HCT116 (cell line): ENCODE measurements at regions not wholly inside any gene's neighbourhood (a gene's known extent, or its start where the extent isn't known, plus 50 kb on each side); places are given as distances from the start of the nearest gene placed in this dataset.
A peak's percentile ranks its signal among the peaks of the same experiment; 100 is the strongest.

Experiments
- ATAC-seq: fragments of 200-7000 bp; cut with Tn5 transposase; 2 replicates; pipeline ENCODE4 v1.9.1; 2020; ENCODE audit warnings: mild to moderate bottlenecking, moderate library complexity
- BruUV-seq: library from RNA; stranded (reverse); fragments of 400-500 nt; replicated peaks from 2 replicates; lab custom pipeline; 2021; lab: Mats Ljungman, UMichigan
- CTCF ChIA-PET: fragments of 300-600 bp; sonication (Branson Sonifier 250); formaldehyde crosslinking; loops from one replicate; lab custom pipeline; 2021; ENCODE audit warnings: antibody characterized with exemption; lab: Charles Lee
- POLR2A ChIA-PET: fragments of 300-600, 350-600 bp; sonication (Branson Sonifier 250); formaldehyde crosslinking; loops from one replicate; lab custom pipeline; 2021; ENCODE audit warnings: antibody characterized with exemption; lab: Charles Lee
- RAD21 ChIA-PET, 2 experiments: fragments of 300-600 bp; sonication (Branson Sonifier 250); formaldehyde crosslinking; loops; one replicate each; lab custom pipeline; 2023; ENCODE audit warnings: low total read pairs in 2 of 2; ENCODE audit not compliant: uncharacterized antibody in 2 of 2, unreplicated experiment in 2 of 2, low non-redundant PET in 1 of 2; lab: Charles Lee
- DNase-seq: peaks from one replicate; pipeline ENCODE4 v3.0.0-alpha.2; 2010; ENCODE audit warnings: low read depth, low spot score
- H2AFZ ChIP-seq: fragments of 200-600 bp; shearing (Covaris generic), sonication (generic); 2 replicates; pipeline ENCODE4 v1.6.1; 2017; ENCODE audit warnings: low read depth, mixed run types, mixed read lengths, antibody characterized with exemption, low read length; ENCODE audit not compliant: poor library complexity, severe bottlenecking
- H3K27ac ChIP-seq: 2 replicates; pipeline ENCODE4 v1.5.1; 2012; ENCODE audit warnings: low read depth, low read length
- H3K27me3 ChIP-seq: fragments of 200-600 bp; sonication (generic); 2 replicates; pipeline ENCODE4 v1.6.1; 2016; ENCODE audit warnings: mixed run types, low read length, mixed read lengths; ENCODE audit not compliant: insufficient read depth
- H3K36me3 ChIP-seq, 2 experiments: fragments of 200-500 bp in 1 of 2; fragments of 200-600 bp in 1 of 2; sonication (Bioruptor generic) in 1 of 2; sonication (generic) in 1 of 2; 2 replicates each; pipeline versions ENCODE4 v1.5.1 to v1.6.1; 2014 to 2016; ENCODE audit warnings: low read length in 2 of 2, inconsistent platforms in 1 of 2, mixed read lengths in 1 of 2, mixed run types in 1 of 2; ENCODE audit not compliant: insufficient read depth in 2 of 2, control insufficient read depth in 1 of 2
- H3K4me1 ChIP-seq, 2 experiments: fragments of 200-600 bp in 1 of 2; sonication (generic) in 1 of 2; 2 replicates each; pipeline versions ENCODE4 v1.5.1 to v1.6.1; 2012 to 2017; ENCODE audit warnings: low read length in 2 of 2, inconsistent platforms in 1 of 2, mild to moderate bottlenecking in 1 of 2, mixed read lengths in 1 of 2, mixed run types in 1 of 2, moderate library complexity in 1 of 2; ENCODE audit not compliant: insufficient read depth in 2 of 2, control insufficient read depth in 1 of 2
- H3K4me2 ChIP-seq: fragments of 200-600 bp; sonication (generic); 2 replicates; pipeline ENCODE4 v1.6.1; 2017; ENCODE audit warnings: mixed run types, low read length, mixed read lengths
- H3K4me3 ChIP-seq, 2 experiments: fragments of 200-600 bp in 1 of 2; sonication (generic) in 1 of 2; replicated peaks in 1 of 2; 2 replicates each; pipeline ENCODE4 v1.5.1; 2011 to 2016; ENCODE audit warnings: low read length in 2 of 2, control low read depth in 1 of 2, low read depth in 1 of 2, mild to moderate bottlenecking in 1 of 2, mixed read lengths in 1 of 2, mixed run types in 1 of 2
- H3K79me2 ChIP-seq: fragments of 200-600 bp; sonication (generic); 2 replicates; pipeline ENCODE4 v1.6.1; 2017; ENCODE audit warnings: mild to moderate bottlenecking, mixed run types, low read length, moderate library complexity, mixed read lengths; ENCODE audit not compliant: insufficient read depth
- H3K9ac ChIP-seq: fragments of 200-600 bp; sonication (generic); 2 replicates; pipeline ENCODE4 v1.6.1; 2016; ENCODE audit warnings: low read length, mixed read lengths
- H3K9me2 ChIP-seq: fragments of 200-600 bp; sonication (generic), shearing (Covaris generic); 2 replicates; pipeline ENCODE4 v1.6.1; 2017; ENCODE audit warnings: mixed run types, mild to moderate bottlenecking, moderate library complexity; ENCODE audit not compliant: insufficient read depth
- H3K9me3 ChIP-seq, 2 experiments: fragments of 200-500 bp in 1 of 2; fragments of 200-600 bp in 1 of 2; sonication (Bioruptor generic) in 1 of 2; sonication (generic) in 1 of 2; 2 replicates each; pipeline ENCODE4 v1.6.1; 2014 to 2017; ENCODE audit warnings: low read length in 2 of 2, mixed read lengths in 2 of 2, inconsistent platforms in 1 of 2, low read depth in 1 of 2, mild to moderate bottlenecking in 1 of 2, mixed run types in 1 of 2, moderate library complexity in 1 of 2; ENCODE audit not compliant: control insufficient read depth in 1 of 2, insufficient read depth in 1 of 2
- H4K20me1 ChIP-seq: fragments of 200-600 bp; sonication (generic), shearing (Covaris generic); 2 replicates; pipeline ENCODE4 v1.6.1; 2017; ENCODE audit warnings: mixed run types, mild to moderate bottlenecking, moderate library complexity; ENCODE audit not compliant: insufficient read depth
- ATF3 ChIP-seq: IDR thresholded peaks from 2 replicates; pipeline ENCODE4 v1.6.1; 2012
- CEBPB ChIP-seq: IDR thresholded peaks from 2 replicates; pipeline ENCODE4 v1.6.1; 2012; ENCODE audit warnings: low read depth
- CTCF ChIP-seq, 3 experiments: fragments of 200-600 bp in 1 of 3; sonication (generic) in 1 of 3; IDR thresholded peaks in 2 of 3; conservative IDR thresholded peaks in 1 of 3; 2 replicates each; pipeline ENCODE4 v1.5.1; 2012 to 2017; ENCODE audit warnings: low read depth in 2 of 3, low read length in 2 of 3, antibody characterized with exemption in 1 of 3, borderline replicate concordance in 1 of 3, control low read depth in 1 of 3, mild to moderate bottlenecking in 1 of 3, mixed read lengths in 1 of 3, mixed run types in 1 of 3, moderate library complexity in 1 of 3; ENCODE audit not compliant: insufficient read depth in 1 of 3
- ELF1 ChIP-seq: IDR thresholded peaks from 2 replicates; pipeline ENCODE4 v1.6.1; 2012; ENCODE audit warnings: low read depth, borderline replicate concordance
- EZH2 ChIP-seq: fragments of 200-600 bp; sonication (generic); IDR thresholded peaks from 2 replicates; pipeline ENCODE4 v1.6.1; 2017; ENCODE audit warnings: antibody characterized with exemption, mixed run types
- FOSL1 ChIP-seq: IDR thresholded peaks from 2 replicates; pipeline ENCODE4 v1.6.1; 2012; ENCODE audit warnings: low read depth
- RAD21 ChIP-seq: IDR thresholded peaks from 2 replicates; pipeline ENCODE4 v1.6.1; 2012; ENCODE audit warnings: low read depth, mild to moderate bottlenecking
- SIN3A ChIP-seq: IDR thresholded peaks from 2 replicates; pipeline ENCODE4 v1.6.1; 2012; ENCODE audit warnings: low read depth
- SP1 ChIP-seq: IDR thresholded peaks from 2 replicates; pipeline ENCODE4 v1.6.1; 2012; ENCODE audit warnings: low read depth
- SRF ChIP-seq: IDR thresholded peaks from 2 replicates; pipeline ENCODE4 v1.6.1; 2012; ENCODE audit warnings: low read depth
- ZBTB33 ChIP-seq: IDR thresholded peaks from 2 replicates; pipeline ENCODE4 v1.6.1; 2011; ENCODE audit warnings: mild to moderate bottlenecking, low read length, moderate library complexity; ENCODE audit not compliant: insufficient replicate concordance; ENCODE audit errors: extremely low read depth
- ZFX ChIP-seq: fragments of 450-650 bp; IDR thresholded peaks from 2 replicates; pipeline ENCODE4 v1.6.1; 2017
- ZNF274 ChIP-seq: fragments of 200-500 bp; sonication (Bioruptor generic); IDR thresholded peaks from 2 replicates; pipeline ENCODE4 v1.6.1; 2014; ENCODE audit warnings: mild to moderate bottlenecking, low read depth, low read length, inconsistent platforms
- intact Hi-C: fragments of 100-400 bp; cut with micrococcal nuclease; formaldehyde crosslinking; loops from 2 replicates; pipeline ENCODE4 v1.10.0; 2022

- ChIA-PET RAD21 (no interaction called here), POLR2A (no interaction called here), CTCF (no interaction called here)
- H3K36me3 ChIP-seq = no peaks in the 10 kb centered on the region
- BruUV-seq = no TSS peak
- no peak overlapping the region for H3K27ac ChIP-seq
- no peak overlapping the region for H3K4me3 ChIP-seq
- no peak for DNase-seq
- H3K79me2 ChIP-seq = no peaks in the 10 kb centered on the region
- TF ChIP-seq ZNF274 (no peak), CTCF (IDR thresholded peaks at IDR 0.05 in 2 of 3, conservative IDR thresholded peaks at IDR 0.05 in 1 of 3; ENCODE audit: borderline replicate concordance in 1 of 3, insufficient read depth in 1 of 3, low read depth in 2 of 3, low read length in 2 of 3) (peak in 1 of 3 experiments; percentile 11; a peak in 1 of 6 replicates)
- H3K4me1 ChIP-seq = no peaks in the 10 kb centered on the region
- H3K9me2 ChIP-seq = no peaks in the 10 kb centered on the region
- no peak overlapping the region for H3K9ac ChIP-seq
- no peak for ATAC-seq
- H2AFZ ChIP-seq = no peak overlapping the region
- intact Hi-C loops = no loop called here
- peaks cover 5 to 25% of the 10 kb centered on the region in 2 experiments; a peak in 2 of 4 replicates for H3K9me3 ChIP-seq
- H4K20me1 ChIP-seq = no peaks in the 10 kb centered on the region
- no peaks in the 10 kb centered on the region for H3K27me3 ChIP-seq
- H3K4me2 ChIP-seq = no peak overlapping the region
These were observed 313.5 kb downstream of the PRDM9 start for GRCh38 chr5:23820765-23821471.

- Histone ChIP-seq H3K9me2 (no peaks in the 10 kb centered on the region), H3K4me3 (no peak overlapping the region), H3K36me3 (no peaks in the 10 kb centered on the region), H3K9me3 (peaks cover 5 to 26% of the 10 kb centered on the region in 2 experiments; a peak in 2 of 4 replicates), H3K79me2 (no peaks in the 10 kb centered on the region), H4K20me1 (no peaks in the 10 kb centered on the region), H3K27ac (no peak overlapping the region), H3K4me2 (no peak overlapping the region), H2AFZ (no peak overlapping the region), H3K4me1 (no peaks in the 10 kb centered on the region), H3K9ac (no peak overlapping the region), H3K27me3 (no peaks in the 10 kb centered on the region)
- ChIA-PET RAD21 (no interaction called here), CTCF (no interaction called here), POLR2A (no interaction called here)
- no peak for DNase-seq
- BruUV-seq = no TSS peak
- intact Hi-C loops = no loop called here
- ATAC-seq = no peak
- TF ChIP-seq ZBTB33 (no peak), CTCF (IDR thresholded peaks at IDR 0.05 in 2 of 3, conservative IDR thresholded peaks at IDR 0.05 in 1 of 3; ENCODE audit: borderline replicate concordance in 1 of 3, insufficient read depth in 1 of 3, low read depth in 2 of 3, low read length in 2 of 3) (no peak), ZFX (no peak), SIN3A (no peak), SRF (no peak), EZH2 (no peak), FOSL1 (no peak), CEBPB (no peak), RAD21 (no peak), ATF3 (no peak), ELF1 (no peak), SP1 (no peak)
These were observed 316.1 kb downstream of the PRDM9 start for GRCh38 chr5:23823521-23823920.
